Gastroesophageal sphincter (tissue), 3 donors: ENCODE measurements at regions not wholly inside any gene's neighbourhood (a gene's known extent, or its start where the extent isn't known, plus 50 kb on each side); places are given as distances from the start of the nearest gene placed in this dataset.

Experiments
- CTCF ChIP-seq, 4 experiments: fragments of 200-600 bp in 2 of 4; fragments of 450-650 bp in 2 of 4; sonication (generic) in 1 of 4; IDR thresholded peaks; one replicate each; pipeline ENCODE4 v1.5.1; 2017 to 2019; ENCODE audit warnings: antibody characterized with exemption in 4 of 4, mild to moderate bottlenecking in 2 of 4, moderate library complexity in 2 of 4
- EP300 ChIP-seq: sonication (generic); formaldehyde crosslinking; IDR thresholded peaks from one replicate; pipeline ENCODE4 v1.6.1; 2017; ENCODE audit warnings: antibody characterized with exemption, mild to moderate bottlenecking
- POLR2A ChIP-seq, 2 donors: fragments of 450-650 bp; IDR thresholded peaks; one replicate each; pipeline ENCODE4 v1.6.1; 2017; ENCODE audit warnings: antibody characterized with exemption in 2 of 2, mild to moderate bottlenecking in 2 of 2, moderate library complexity in 1 of 2
- POLR2AphosphoS5 ChIP-seq: sonication (generic); formaldehyde crosslinking; IDR thresholded peaks from one replicate; pipeline ENCODE4 v1.6.1; 2017; ENCODE audit warnings: antibody characterized with exemption

GRCh38 chr5:39608024-39608423, 183.2 kb upstream of the DAB2 start:
- TF ChIP-seq POLR2A (IDR thresholded peaks at IDR 0.05) (no peak), CTCF (IDR thresholded peaks at IDR 0.05) (no peak), POLR2AphosphoS5 (no peak), EP300 (no peak)
